ENCODE measurements at regions not wholly inside any gene's neighbourhood (a gene's known extent, or its start where the extent isn't known, plus 50 kb on each side); places are given as distances from the start of the nearest gene placed in this dataset.

GRCh38 chr1:217140041-217140901 lies 417.0 kb upstream of the ESRRG start:
- no peaks in the 10 kb centered on the region for H3K36me3 ChIP-seq (ENCODE audit: insufficient read depth, low read length)
- H3K4me1 ChIP-seq (ENCODE audit: insufficient read depth, low read length, poor library complexity, severe bottlenecking), result no peaks in the 10 kb centered on the region
- H3K9me2 ChIP-seq (replicated peaks; ENCODE audit: low read depth, low read length), result no peaks in the 10 kb centered on the region
- no peaks in the 10 kb centered on the region for H3F3A ChIP-seq (ENCODE audit: low read depth)
- TF ChIP-seq CTCF (conservative IDR thresholded peaks at IDR 0.05; ENCODE audit: low read length), result no peak
- TF ChIP-seq EZH2phosphoT487 (IDR thresholded peaks at IDR 0.05; ENCODE audit: borderline replicate concordance), result no peak
- no peak overlapping the region for H3K4me3 ChIP-seq (ENCODE audit: low read length, poor library complexity, severe bottlenecking)
- H3K79me2 ChIP-seq (ENCODE audit: insufficient read depth, low read length), result no peaks in the 10 kb centered on the region
- H2AFZ ChIP-seq (ENCODE audit: low read length), result no peak overlapping the region
- H4K20me1 ChIP-seq (ENCODE audit: insufficient read depth, low read length, poor library complexity, severe bottlenecking), result no peaks in the 10 kb centered on the region
- no peaks in the 10 kb centered on the region for H3K27me3 ChIP-seq (ENCODE audit: insufficient read depth, low read length, poor library complexity, severe bottlenecking)
- H3K4me2 ChIP-seq (ENCODE audit: low read depth, low read length, poor library complexity, severe bottlenecking), result no peak overlapping the region
- H3K9me3 ChIP-seq (ENCODE audit: insufficient read depth, low read depth, low read length), result 0 out of 2 replicates have a peak, but pooled peaks cover 7% of the 10 kb centered on the region
- H3K9ac ChIP-seq (ENCODE audit: low read depth, low read length, poor library complexity, severe bottlenecking), result no peak overlapping the region

GRCh38 chr1:217139513-217139912 lies 416.3 kb upstream of the ESRRG start:
- Histone ChIP-seq H3K9me3 (ENCODE audit: insufficient read depth, low read depth, low read length) (0 out of 2 replicates have a peak, but pooled peaks cover 7% of the 10 kb centered on the region), H3K4me2 (ENCODE audit: low read depth, low read length, poor library complexity, severe bottlenecking) (no peak overlapping the region), H3K4me3 (ENCODE audit: low read length, poor library complexity, severe bottlenecking) (no peak overlapping the region), H3K9ac (ENCODE audit: low read depth, low read length, poor library complexity, severe bottlenecking) (no peak overlapping the region), H3K27me3 (ENCODE audit: insufficient read depth, low read length, poor library complexity, severe bottlenecking) (no peaks in the 10 kb centered on the region), H3F3A (ENCODE audit: low read depth) (no peaks in the 10 kb centered on the region), H4K20me1 (ENCODE audit: insufficient read depth, low read length, poor library complexity, severe bottlenecking) (no peaks in the 10 kb centered on the region), H3K4me1 (ENCODE audit: insufficient read depth, low read length, poor library complexity, severe bottlenecking) (no peaks in the 10 kb centered on the region), H3K36me3 (ENCODE audit: insufficient read depth, low read length) (no peaks in the 10 kb centered on the region), H3K79me2 (ENCODE audit: insufficient read depth, low read length) (no peaks in the 10 kb centered on the region), H2AFZ (ENCODE audit: low read length) (no peak overlapping the region), H3K9me2 (replicated peaks; ENCODE audit: low read depth, low read length) (no peaks in the 10 kb centered on the region)
- TF ChIP-seq EZH2phosphoT487 (IDR thresholded peaks at IDR 0.05; ENCODE audit: borderline replicate concordance) (no peak), CTCF (conservative IDR thresholded peaks at IDR 0.05; ENCODE audit: low read length) (no peak)

GRCh38 chr1:217138799-217139466 lies 415.7 kb upstream of the ESRRG start:
- Histone ChIP-seq H2AFZ (ENCODE audit: low read length) (no peak overlapping the region), H3K36me3 (ENCODE audit: insufficient read depth, low read length) (no peaks in the 10 kb centered on the region), H3K4me1 (ENCODE audit: insufficient read depth, low read length, poor library complexity, severe bottlenecking) (no peaks in the 10 kb centered on the region), H3K9ac (ENCODE audit: low read depth, low read length, poor library complexity, severe bottlenecking) (no peak overlapping the region), H3K4me2 (ENCODE audit: low read depth, low read length, poor library complexity, severe bottlenecking) (no peak overlapping the region), H3K27me3 (ENCODE audit: insufficient read depth, low read length, poor library complexity, severe bottlenecking) (no peaks in the 10 kb centered on the region), H3K79me2 (ENCODE audit: insufficient read depth, low read length) (no peaks in the 10 kb centered on the region), H3K9me2 (replicated peaks; ENCODE audit: low read depth, low read length) (no peaks in the 10 kb centered on the region), H3F3A (ENCODE audit: low read depth) (no peaks in the 10 kb centered on the region), H3K4me3 (ENCODE audit: low read length, poor library complexity, severe bottlenecking) (no peak overlapping the region), H4K20me1 (ENCODE audit: insufficient read depth, low read length, poor library complexity, severe bottlenecking) (no peaks in the 10 kb centered on the region), H3K9me3 (ENCODE audit: insufficient read depth, low read depth, low read length) (0 out of 2 replicates have a peak, but pooled peaks cover 7% of the 10 kb centered on the region)
- no peak for TF ChIP-seq EZH2phosphoT487 (IDR thresholded peaks at IDR 0.05; ENCODE audit: borderline replicate concordance)
- TF ChIP-seq CTCF (conservative IDR thresholded peaks at IDR 0.05; ENCODE audit: low read length), result no peak

All from Loucy (cell line).